Erythroblast (primary cell): ENCODE measurements at regions not wholly inside any gene's neighbourhood (a gene's known extent, or its start where the extent isn't known, plus 50 kb on each side); places are given as distances from the start of the nearest gene placed in this dataset.

Source experiments
- GATA1 ChIP-seq: IDR thresholded peaks from 2 replicates; pipeline ENCODE4 v1.6.1; 2011; ENCODE audit warnings: low read depth, mild to moderate bottlenecking, control low read depth, low read length, moderate library complexity
- POLR2A ChIP-seq: IDR thresholded peaks from 2 replicates; pipeline ENCODE4 v1.6.1; 2011; ENCODE audit warnings: mild to moderate bottlenecking, low read length

DNA sequence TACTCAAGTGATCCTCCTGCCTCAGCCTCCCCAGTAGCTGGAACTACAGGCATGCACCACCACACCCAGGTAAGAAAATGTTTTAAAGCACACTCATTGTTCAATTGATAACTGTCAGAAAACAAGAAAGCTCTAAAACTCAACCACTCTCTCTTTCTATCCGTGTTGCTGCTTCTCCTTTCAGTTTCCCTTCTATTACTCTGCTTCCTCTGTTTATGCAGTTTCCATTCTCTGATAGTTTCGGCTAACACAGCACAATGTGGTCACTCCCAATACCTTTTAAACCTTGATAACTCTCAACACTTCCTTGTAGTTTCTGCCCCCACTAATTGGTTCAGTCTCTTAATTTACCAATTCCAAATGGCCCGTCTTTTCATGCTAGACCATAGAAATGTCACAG, 59.2 kb upstream of the NR4A3 start:
- TF ChIP-seq POLR2A (no peak), GATA1 (no peak)
